Subcutaneous abdominal adipose tissue (tissue), 5 donors: ENCODE measurements at regions not wholly inside any gene's neighbourhood (a gene's known extent, or its start where the extent isn't known, plus 50 kb on each side); places are given as distances from the start of the nearest gene placed in this dataset.

ENCODE experiments used
- H3K27ac ChIP-seq: one replicate; pipeline ENCODE4 v1.7.0; 2013; ENCODE audit warnings: low read depth, mild to moderate bottlenecking, inconsistent platforms, low read length, moderate library complexity
- H3K27me3 ChIP-seq, 5 donors: one replicate each; pipeline ENCODE4 v1.7.0; 2013; ENCODE audit warnings: low read length in 5 of 5, inconsistent platforms in 1 of 5; ENCODE audit not compliant: control insufficient read depth in 5 of 5, insufficient read depth in 4 of 5
- H3K36me3 ChIP-seq, 5 donors: one replicate each; pipeline ENCODE4 v1.7.0; 2013; ENCODE audit warnings: low read length in 5 of 5; ENCODE audit not compliant: control insufficient read depth in 5 of 5, insufficient read depth in 5 of 5
- H3K4me1 ChIP-seq, 5 donors: one replicate each; pipeline ENCODE4 v1.7.0; 2013; ENCODE audit warnings: low read length in 5 of 5, mild to moderate bottlenecking in 3 of 5, moderate library complexity in 1 of 5; ENCODE audit not compliant: control insufficient read depth in 5 of 5, insufficient read depth in 5 of 5
- H3K4me3 ChIP-seq, 5 donors: one replicate each; pipeline ENCODE4 v1.7.0; 2013; ENCODE audit warnings: low read length in 5 of 5, low read depth in 1 of 5
- H3K9ac ChIP-seq, 5 donors: one replicate each; pipeline ENCODE4 v1.7.0; 2013; ENCODE audit warnings: low read length in 5 of 5, mild to moderate bottlenecking in 4 of 5, moderate library complexity in 3 of 5
- H3K9me3 ChIP-seq, 5 donors: one replicate each; pipeline ENCODE4 v1.7.0; 2013; ENCODE audit warnings: low read length in 5 of 5; ENCODE audit not compliant: control insufficient read depth in 5 of 5
- donor health status: healthy.
- donor health status: healthy.
- donor health status: healthy.
- donor health status: healthy.
- donor health status: healthy.

- H3K27ac ChIP-seq, result no peak overlapping the region
- H3K4me3 ChIP-seq, result no peak overlapping the region
- no peaks in the 10 kb centered on the region for H3K36me3 ChIP-seq
- no peak overlapping the region for H3K9ac ChIP-seq
- peaks cover 0 to 4% (median 0%) of the 10 kb centered on the region in 5 donors for H3K9me3 ChIP-seq
- no peaks in the 10 kb centered on the region for H3K4me1 ChIP-seq
- H3K27me3 ChIP-seq, result no peaks in the 10 kb centered on the region
Measured at GRCh38 chr16:7004266-7004665, 328.4 kb upstream of the RBFOX1 start.

GRCh38 chr16:6993544-6993943, 339.1 kb upstream of the RBFOX1 start:
- no peak overlapping the region for H3K9ac ChIP-seq
- H3K36me3 ChIP-seq, result no peaks in the 10 kb centered on the region
- no peaks in the 10 kb centered on the region for H3K4me1 ChIP-seq
- peaks cover 0 to 5% (median 2%) of the 10 kb centered on the region in 5 donors for H3K9me3 ChIP-seq
- no peak overlapping the region for H3K27ac ChIP-seq
- no peak overlapping the region for H3K4me3 ChIP-seq
- no peaks in the 10 kb centered on the region for H3K27me3 ChIP-seq

- Histone ChIP-seq H3K27me3 (no peaks in the 10 kb centered on the region), H3K36me3 (no peaks in the 10 kb centered on the region), H3K4me3 (no peak overlapping the region), H3K27ac (no peak overlapping the region), H3K9ac (no peak overlapping the region), H3K4me1 (no peaks in the 10 kb centered on the region), H3K9me3 (no peaks in the 10 kb centered on the region)
Measured at GRCh38 chr16:6988846-6989245, 343.8 kb upstream of the RBFOX1 start.

- Histone ChIP-seq H3K27ac (no peak overlapping the region), H3K4me3 (no peak overlapping the region), H3K4me1 (no peaks in the 10 kb centered on the region), H3K9me3 (no peaks in the 10 kb centered on the region), H3K9ac (no peak overlapping the region), H3K27me3 (no peaks in the 10 kb centered on the region), H3K36me3 (no peaks in the 10 kb centered on the region)
Measured at GRCh38 chr16:6977916-6978315, 354.7 kb upstream of the RBFOX1 start.

- no peaks in the 10 kb centered on the region for H3K4me1 ChIP-seq
- no peaks in the 10 kb centered on the region for H3K9me3 ChIP-seq
- H3K4me3 ChIP-seq, result no peak overlapping the region
- H3K36me3 ChIP-seq, result no peaks in the 10 kb centered on the region
- H3K9ac ChIP-seq, result no peak overlapping the region
- no peaks in the 10 kb centered on the region for H3K27me3 ChIP-seq
- H3K27ac ChIP-seq, result no peak overlapping the region
Measured at GRCh38 chr16:6977291-6977690, 355.4 kb upstream of the RBFOX1 start.

GRCh38 chr16:6976716-6977115, 355.9 kb upstream of the RBFOX1 start:
- no peak overlapping the region for H3K4me3 ChIP-seq
- no peaks in the 10 kb centered on the region for H3K4me1 ChIP-seq

GRCh38 chr16:6970171-6970857, 362.3 kb upstream of the RBFOX1 start:
- Histone ChIP-seq H3K27ac (no peak overlapping the region), H3K4me3 (no peak overlapping the region), H3K9me3 (peaks cover 0 to 2% (median 0%) of the 10 kb centered on the region in 5 donors), H3K9ac (no peak overlapping the region), H3K4me1 (no peaks in the 10 kb centered on the region), H3K27me3 (no peaks in the 10 kb centered on the region), H3K36me3 (no peaks in the 10 kb centered on the region)

More at GRCh38 chr16:6976716-6977115, 355.9 kb upstream of the RBFOX1 start:
- no peak overlapping the region for H3K9ac ChIP-seq
- no peaks in the 10 kb centered on the region for H3K36me3 ChIP-seq
- no peak overlapping the region for H3K27ac ChIP-seq
- H3K27me3 ChIP-seq, result no peaks in the 10 kb centered on the region
- H3K9me3 ChIP-seq, result no peaks in the 10 kb centered on the region

GRCh38 chr16:6969594-6969993, 363.1 kb upstream of the RBFOX1 start:
- peaks cover 0 to 2% (median 0%) of the 10 kb centered on the region in 5 donors for H3K9me3 ChIP-seq
- no peak overlapping the region for H3K9ac ChIP-seq
- no peak overlapping the region for H3K4me3 ChIP-seq
- no peaks in the 10 kb centered on the region for H3K36me3 ChIP-seq
- H3K27me3 ChIP-seq, result no peaks in the 10 kb centered on the region
- H3K27ac ChIP-seq, result no peak overlapping the region
- no peaks in the 10 kb centered on the region for H3K4me1 ChIP-seq

- Histone ChIP-seq H3K4me3 (no peak overlapping the region), H3K27ac (no peak overlapping the region), H3K36me3 (no peaks in the 10 kb centered on the region), H3K4me1 (no peaks in the 10 kb centered on the region), H3K9me3 (peaks cover 0 to 2% (median 0%) of the 10 kb centered on the region in 5 donors), H3K27me3 (no peaks in the 10 kb centered on the region), H3K9ac (no peak overlapping the region)
Measured at GRCh38 chr16:6967796-6968320, 364.8 kb upstream of the RBFOX1 start.

- no peak overlapping the region for H3K9ac ChIP-seq
- H3K27me3 ChIP-seq, result no peaks in the 10 kb centered on the region
- H3K9me3 ChIP-seq, result peaks cover 0 to 2% (median 0%) of the 10 kb centered on the region in 5 donors
- H3K27ac ChIP-seq, result no peak overlapping the region
- no peaks in the 10 kb centered on the region for H3K4me1 ChIP-seq
- no peak overlapping the region for H3K4me3 ChIP-seq
- H3K36me3 ChIP-seq, result no peaks in the 10 kb centered on the region
Measured at GRCh38 chr16:6966925-6967324, 365.7 kb upstream of the RBFOX1 start.
